HepG2 (cell line): ENCODE measurements at regions not wholly inside any gene's neighbourhood (a gene's known extent, or its start where the extent isn't known, plus 50 kb on each side); places are given as distances from the start of the nearest gene placed in this dataset.

Experiments used
- ATAC-seq: fragments of 200-7000 bp; cut with Tn5 transposase; 3 replicates; pipeline ENCODE4 v1.9.1; 2020; ENCODE audit warnings: mild to moderate bottlenecking, moderate library complexity
- BruUV-seq: library from RNA; stranded (reverse); fragments of 400-500 nt; replicated peaks from 2 replicates; lab custom pipeline; 2021; lab: Mats Ljungman, UMichigan
- CTCF ChIA-PET: fragments of 300-600 bp; formaldehyde crosslinking; extraction: SDS; loops from one replicate; lab custom pipeline; 2021; ENCODE audit warnings: low total read pairs, inconsistent platforms, low intra/inter-chr PET ratio; lab: Yijun Ruan, JAX
- POLR2A ChIA-PET: fragments of 350-600 bp; sonication (Branson Sonifier 250); formaldehyde crosslinking; loops from one replicate; lab custom pipeline; 2020; ENCODE audit warnings: antibody characterized with exemption, inconsistent platforms; lab: Yijun Ruan, JAX
- DNase-seq: peaks from one replicate; pipeline ENCODE4 v3.0.0-alpha.2; 2015; ENCODE audit warnings: low spot score
- FAIRE-seq: peaks from 3 replicates; lab custom pipeline; 2011; peaks lifted over from hg19 to GRCh38; lab: Jason Lieb, UNC
- H2AFZ ChIP-seq: one replicate; pipeline ENCODE4 v1.6.1; 2011; ENCODE audit warnings: low read length, inconsistent platforms
- H3K27ac ChIP-seq: fragments of 300-600 bp; 3 replicates; pipeline ENCODE4 v1.8.0; 2011; ENCODE audit warnings: mixed run types, mild to moderate bottlenecking, mixed read lengths, low read length, inconsistent platforms; ENCODE audit not compliant: insufficient read depth; ENCODE audit errors: extremely low read length
- H3K27me3 ChIP-seq, 2 experiments: fragments of 200-600 bp in 1 of 2; 2 replicates in 1 of 2; 3 replicates in 1 of 2; pipeline versions ENCODE4 v1.6.0 to v1.8.0; 2011; ENCODE audit warnings: low read length in 2 of 2, mild to moderate bottlenecking in 2 of 2, moderate library complexity in 2 of 2, inconsistent platforms in 1 of 2; ENCODE audit not compliant: insufficient read depth in 2 of 2, control insufficient read depth in 1 of 2
- H3K36me3 ChIP-seq, 2 experiments: fragments of 200-600 bp in 1 of 2; replicated peaks in 1 of 2; 2 replicates in 1 of 2; 3 replicates in 1 of 2; pipeline versions ENCODE4 v1.5.1 to v1.8.0; 2011; ENCODE audit warnings: low read length in 2 of 2, inconsistent platforms in 1 of 2; ENCODE audit not compliant: insufficient read depth in 2 of 2, control insufficient read depth in 1 of 2
- H3K4me1 ChIP-seq: 2 replicates; pipeline ENCODE4 v1.5.1; 2012; ENCODE audit warnings: low read length, inconsistent platforms; ENCODE audit not compliant: insufficient read depth
- H3K4me2 ChIP-seq: 2 replicates; pipeline ENCODE4 v1.6.0; 2011; ENCODE audit warnings: low read depth, low read length, inconsistent platforms
- H3K4me3 ChIP-seq, 3 experiments: fragments of 200-600 bp in 1 of 3; sonication (generic), shearing (Covaris generic) in 1 of 3; replicated peaks in 1 of 3; 2 replicates each; pipeline ENCODE4 v1.5.1; 2011 to 2016; ENCODE audit warnings: low read length in 3 of 3, inconsistent platforms in 2 of 3, low read depth in 2 of 3, mild to moderate bottlenecking in 2 of 3, control low read depth in 1 of 3, mixed read lengths in 1 of 3; ENCODE audit not compliant: insufficient read depth in 1 of 3
- H3K79me2 ChIP-seq: one replicate; pipeline ENCODE4 v1.6.1; 2011; ENCODE audit warnings: low read length, inconsistent platforms; ENCODE audit not compliant: insufficient read depth
- H3K9ac ChIP-seq: 2 replicates; pipeline ENCODE4 v1.6.0; 2011; ENCODE audit warnings: mild to moderate bottlenecking, low read depth, low read length, inconsistent platforms; ENCODE audit not compliant: insufficient read depth
- H3K9me3 ChIP-seq: 2 replicates; pipeline ENCODE4 v1.5.1; 2012; ENCODE audit warnings: mild to moderate bottlenecking, low read length
- H4K20me1 ChIP-seq: 2 replicates; pipeline ENCODE4 v1.6.0; 2011; ENCODE audit warnings: inconsistent platforms, mild to moderate bottlenecking, low read length, moderate library complexity; ENCODE audit not compliant: insufficient read depth
- ADNP ChIP-seq: sonication (generic); formaldehyde crosslinking; IDR thresholded peaks from 2 replicates; pipeline ENCODE4 v1.4.0; 2020; ENCODE audit warnings: missing genetic modification reagents
- GLI4 ChIP-seq: sonication (generic); formaldehyde crosslinking; IDR thresholded peaks from 2 replicates; pipeline ENCODE4 v1.5.1; 2020; ENCODE audit warnings: missing genetic modification reagents, mild to moderate bottlenecking, moderate library complexity, borderline replicate concordance
- HNRNPUL1 ChIP-seq: fragments of 200-400 bp; formaldehyde crosslinking; IDR thresholded peaks from 2 replicates; pipeline ENCODE4 v1.6.1; 2017; ENCODE audit warnings: low read depth, mild to moderate bottlenecking, low read length, moderate library complexity
- MXI1 ChIP-seq: IDR thresholded peaks from 3 replicates; pipeline ENCODE4 v1.6.1; 2012; ENCODE audit warnings: low read depth, low read length, inconsistent platforms, borderline replicate concordance
- NPAS2 ChIP-seq: sonication (generic); formaldehyde crosslinking; IDR thresholded peaks from 2 replicates; pipeline ENCODE4 v1.8.0; 2022; ENCODE audit warnings: mild to moderate bottlenecking, missing genetic modification reagents, borderline replicate concordance
- PAX8 ChIP-seq: sonication (generic); formaldehyde crosslinking; IDR thresholded peaks from 2 replicates; pipeline ENCODE4 v1.8.0; 2022; ENCODE audit warnings: mild to moderate bottlenecking, missing genetic modification reagents, borderline replicate concordance
- POGZ ChIP-seq: sonication (generic); formaldehyde crosslinking; IDR thresholded peaks from 2 replicates; pipeline ENCODE4 v1.4.0; 2020; ENCODE audit warnings: mild to moderate bottlenecking, missing genetic modification reagents
- U2AF2 ChIP-seq: fragments of 200-400 bp; formaldehyde crosslinking; IDR thresholded peaks from 2 replicates; pipeline ENCODE4 v1.6.1; 2017; ENCODE audit warnings: low read depth, mild to moderate bottlenecking, low read length
- YEATS4 ChIP-seq: sonication (generic); formaldehyde crosslinking; IDR thresholded peaks from 2 replicates; pipeline ENCODE4 v1.4.0; 2020; ENCODE audit warnings: missing genetic modification reagents, borderline replicate concordance
- ZNF292 ChIP-seq: sonication (generic); formaldehyde crosslinking; IDR thresholded peaks from 2 replicates; pipeline ENCODE4 v1.8.1; 2022; ENCODE audit warnings: mild to moderate bottlenecking, low read depth, missing genetic modification reagents, borderline replicate concordance
- ZNF44 ChIP-seq: sonication (generic); formaldehyde crosslinking; IDR thresholded peaks from 2 replicates; pipeline ENCODE4 v1.5.1; 2020; ENCODE audit warnings: mild to moderate bottlenecking, missing genetic modification reagents
- ZNF501 ChIP-seq: sonication (generic); formaldehyde crosslinking; IDR thresholded peaks from 2 replicates; pipeline ENCODE4 v1.5.1; 2020; ENCODE audit warnings: mild to moderate bottlenecking, moderate library complexity, missing genetic modification reagents
- ZNF577 ChIP-seq: sonication (generic); formaldehyde crosslinking; IDR thresholded peaks from 2 replicates; pipeline ENCODE4 v1.4.0; 2020; ENCODE audit warnings: mild to moderate bottlenecking, low read depth, missing genetic modification reagents, borderline replicate concordance
- ZNF879 ChIP-seq: sonication (generic); formaldehyde crosslinking; IDR thresholded peaks from 2 replicates; pipeline ENCODE4 v1.8.1; 2023; ENCODE audit warnings: missing genetic modification reagents
- WGBS: methylation state at CpG from one replicate; pipeline ENCODE4 v1.1.6; 2017; ENCODE audit warnings: low lambda C conversion rate; 5-methylcytosine and 5-hydroxymethylcytosine counted together
- in situ Hi-C: cut with HindIII; loops from 2 replicates; pipeline ENCODE4 v1.10.0; 2017; ENCODE audit warnings: low pct_unique_long_range_greater_than_20kb; ENCODE audit not compliant: extremely low pct_ligation_motif_present
- intact Hi-C: fragments of 100-400 bp; cut with micrococcal nuclease; formaldehyde crosslinking; loops from one replicate; pipeline ENCODE4 v1.10.0; 2022; ENCODE audit not compliant: unreplicated experiment
- TF ChIP-seq, protein P1 (sequence below): sonication (generic); formaldehyde crosslinking; IDR thresholded peaks from 2 replicates; pipeline ENCODE4 v1.8.0; 2022; ENCODE audit warnings: missing genetic modification reagents, mild to moderate bottlenecking, borderline replicate concordance

DNA sequence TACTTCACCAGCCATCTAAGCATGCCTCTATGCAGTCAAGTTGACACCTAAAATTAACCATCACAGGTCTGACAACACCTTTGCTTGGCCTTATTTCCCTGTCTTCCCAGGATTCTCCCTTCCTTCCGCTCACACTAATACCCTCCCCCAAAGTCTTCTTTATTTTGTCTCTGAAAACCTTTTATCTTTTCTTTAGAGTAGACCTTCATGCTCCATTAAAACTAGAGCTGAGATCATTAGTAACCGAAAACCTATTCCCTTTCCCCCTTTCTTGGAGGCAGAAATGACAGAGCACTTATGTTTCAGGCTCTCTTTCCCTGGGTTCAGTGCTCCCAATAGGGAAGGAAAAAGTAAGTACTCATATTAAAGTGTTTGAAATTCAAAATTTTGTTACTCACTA, 423.8 kb downstream of the YTHDC2 start:
- Histone ChIP-seq H3K4me1 (no peaks in the 10 kb centered on the region), H3K27ac (no peak overlapping the region), H3K27me3 (no peaks in the 10 kb centered on the region; a peak in 1 of 5 replicates), H3K79me2 (no peaks in the 10 kb centered on the region), H3K9me3 (no peaks in the 10 kb centered on the region), H3K9ac (no peak overlapping the region), H2AFZ (no peak overlapping the region), H3K4me3 (no peak overlapping the region), H4K20me1 (no peaks in the 10 kb centered on the region), H3K4me2 (no peak overlapping the region), H3K36me3 (no peaks in the 10 kb centered on the region)
- in situ Hi-C loops (no loop called here), intact Hi-C loops (no loop called here)
- no peak for DNase-seq
- BruUV-seq = no TSS peak
- TF ChIP-seq ZNF879 (CRISPR knock-in tag) (no peak), HNRNPUL1 (no peak), U2AF2 (no peak), ZNF501 (CRISPR knock-in tag) (no peak), ZNF577 (CRISPR knock-in tag) (no peak), ZNF44 (CRISPR knock-in tag) (no peak), NPAS2 (CRISPR knock-in tag) (no peak), POGZ (CRISPR knock-in tag) (no peak), YEATS4 (CRISPR knock-in tag) (no peak), GLI4 (CRISPR knock-in tag) (no peak)
- ChIA-PET CTCF (no interaction called here), POLR2A (no interaction called here)
- ATAC-seq = no peak
- FAIRE-seq = no peak
- 2% methylated on average over 2 of the region's 2 CpGs for WGBS

DNA sequence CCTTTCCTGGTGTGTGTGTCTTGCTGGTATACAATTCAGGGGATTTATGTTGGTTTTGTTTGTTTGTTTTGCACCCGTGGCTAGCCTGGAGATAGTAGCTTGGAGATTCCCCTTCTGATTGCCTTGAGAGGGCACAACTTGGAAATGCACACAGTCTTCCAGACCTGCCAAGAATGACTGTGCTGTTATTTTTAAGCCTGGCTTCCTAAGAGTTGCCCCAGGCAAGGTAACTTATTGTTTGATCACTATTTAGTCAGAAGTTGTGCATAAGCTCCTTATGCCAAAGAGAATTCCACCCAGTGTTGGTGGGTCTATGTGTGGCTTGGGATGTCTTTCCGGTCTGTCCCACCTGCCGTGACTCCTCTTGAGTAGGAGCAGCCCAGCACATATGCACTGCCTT, 421.9 kb upstream of the KCNN2 start:
- TF ChIP-seq PAX8 (no peak), ADNP (CRISPR knock-in tag) (no peak), ZNF292 (CRISPR knock-in tag) (no peak), MXI1 (no peak)
- TF ChIP-seq, protein P1, sequence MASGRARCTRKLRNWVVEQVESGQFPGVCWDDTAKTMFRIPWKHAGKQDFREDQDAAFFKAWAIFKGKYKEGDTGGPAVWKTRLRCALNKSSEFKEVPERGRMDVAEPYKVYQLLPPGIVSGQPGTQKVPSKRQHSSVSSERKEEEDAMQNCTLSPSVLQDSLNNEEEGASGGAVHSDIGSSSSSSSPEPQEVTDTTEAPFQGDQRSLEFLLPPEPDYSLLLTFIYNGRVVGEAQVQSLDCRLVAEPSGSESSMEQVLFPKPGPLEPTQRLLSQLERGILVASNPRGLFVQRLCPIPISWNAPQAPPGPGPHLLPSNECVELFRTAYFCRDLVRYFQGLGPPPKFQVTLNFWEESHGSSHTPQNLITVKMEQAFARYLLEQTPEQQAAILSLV (CRISPR knock-in tag) = no peak
- 4% methylated on average over 3 of the region's 3 CpGs for WGBS
- no peak overlapping the region for H3K9ac ChIP-seq
- no peaks in the 10 kb centered on the region for H3K79me2 ChIP-seq
- no peaks in the 10 kb centered on the region for H3K36me3 ChIP-seq
- intact Hi-C loops (no loop called here), in situ Hi-C loops (no loop called here)
- H3K4me3 ChIP-seq = no peak overlapping the region
- POLR2A ChIA-PET = no interaction called here
- no peaks in the 10 kb centered on the region; a peak in 1 of 5 replicates for H3K27me3 ChIP-seq
- ATAC-seq (no peak), DNase-seq (no peak), FAIRE-seq (no peak)
- H3K27ac ChIP-seq = no peak overlapping the region
- H2AFZ ChIP-seq = no peak overlapping the region
- no peaks in the 10 kb centered on the region for H3K9me3 ChIP-seq
- H3K4me1 ChIP-seq = no peaks in the 10 kb centered on the region
- no peak overlapping the region for H3K4me2 ChIP-seq
- CTCF ChIA-PET = no interaction called here
- H4K20me1 ChIP-seq = no peaks in the 10 kb centered on the region
- BruUV-seq = no TSS peak
